HCT116 (cell line): ENCODE measurements at regions not wholly inside any gene's neighbourhood (a gene's known extent, or its start where the extent isn't known, plus 50 kb on each side); places are given as distances from the start of the nearest gene placed in this dataset.

ENCODE experiments used
- ATAC-seq: fragments of 200-7000 bp; cut with Tn5 transposase; 2 replicates; pipeline ENCODE4 v1.9.1; 2020; ENCODE audit warnings: mild to moderate bottlenecking, moderate library complexity
- BruUV-seq: library from RNA; stranded (reverse); fragments of 400-500 nt; replicated peaks from 2 replicates; lab custom pipeline; 2021; lab: Mats Ljungman, UMichigan
- CTCF ChIA-PET: fragments of 300-600 bp; sonication (Branson Sonifier 250); formaldehyde crosslinking; loops from one replicate; lab custom pipeline; 2021; ENCODE audit warnings: antibody characterized with exemption; lab: Charles Lee
- POLR2A ChIA-PET: fragments of 300-600, 350-600 bp; sonication (Branson Sonifier 250); formaldehyde crosslinking; loops from one replicate; lab custom pipeline; 2021; ENCODE audit warnings: antibody characterized with exemption; lab: Charles Lee
- RAD21 ChIA-PET, 2 experiments: fragments of 300-600 bp; sonication (Branson Sonifier 250); formaldehyde crosslinking; loops; one replicate each; lab custom pipeline; 2023; ENCODE audit warnings: low total read pairs in 2 of 2; ENCODE audit not compliant: uncharacterized antibody in 2 of 2, unreplicated experiment in 2 of 2, low non-redundant PET in 1 of 2; lab: Charles Lee
- DNase-seq: peaks from one replicate; pipeline ENCODE4 v3.0.0-alpha.2; 2010; ENCODE audit warnings: low read depth, low spot score
- H2AFZ ChIP-seq: fragments of 200-600 bp; shearing (Covaris generic), sonication (generic); 2 replicates; pipeline ENCODE4 v1.6.1; 2017; ENCODE audit warnings: low read depth, mixed run types, mixed read lengths, antibody characterized with exemption, low read length; ENCODE audit not compliant: poor library complexity, severe bottlenecking
- H3K27ac ChIP-seq: 2 replicates; pipeline ENCODE4 v1.5.1; 2012; ENCODE audit warnings: low read depth, low read length
- H3K27me3 ChIP-seq: fragments of 200-600 bp; sonication (generic); 2 replicates; pipeline ENCODE4 v1.6.1; 2016; ENCODE audit warnings: mixed run types, low read length, mixed read lengths; ENCODE audit not compliant: insufficient read depth
- H3K36me3 ChIP-seq, 2 experiments: fragments of 200-500 bp in 1 of 2; fragments of 200-600 bp in 1 of 2; sonication (Bioruptor generic) in 1 of 2; sonication (generic) in 1 of 2; 2 replicates each; pipeline versions ENCODE4 v1.5.1 to v1.6.1; 2014 to 2016; ENCODE audit warnings: low read length in 2 of 2, inconsistent platforms in 1 of 2, mixed read lengths in 1 of 2, mixed run types in 1 of 2; ENCODE audit not compliant: insufficient read depth in 2 of 2, control insufficient read depth in 1 of 2
- H3K4me1 ChIP-seq, 2 experiments: fragments of 200-600 bp in 1 of 2; sonication (generic) in 1 of 2; 2 replicates each; pipeline versions ENCODE4 v1.5.1 to v1.6.1; 2012 to 2017; ENCODE audit warnings: low read length in 2 of 2, inconsistent platforms in 1 of 2, mild to moderate bottlenecking in 1 of 2, mixed read lengths in 1 of 2, mixed run types in 1 of 2, moderate library complexity in 1 of 2; ENCODE audit not compliant: insufficient read depth in 2 of 2, control insufficient read depth in 1 of 2
- H3K4me2 ChIP-seq: fragments of 200-600 bp; sonication (generic); 2 replicates; pipeline ENCODE4 v1.6.1; 2017; ENCODE audit warnings: mixed run types, low read length, mixed read lengths
- H3K4me3 ChIP-seq, 2 experiments: fragments of 200-600 bp in 1 of 2; sonication (generic) in 1 of 2; replicated peaks in 1 of 2; 2 replicates each; pipeline ENCODE4 v1.5.1; 2011 to 2016; ENCODE audit warnings: low read length in 2 of 2, control low read depth in 1 of 2, low read depth in 1 of 2, mild to moderate bottlenecking in 1 of 2, mixed read lengths in 1 of 2, mixed run types in 1 of 2
- H3K79me2 ChIP-seq: fragments of 200-600 bp; sonication (generic); 2 replicates; pipeline ENCODE4 v1.6.1; 2017; ENCODE audit warnings: mild to moderate bottlenecking, mixed run types, low read length, moderate library complexity, mixed read lengths; ENCODE audit not compliant: insufficient read depth
- H3K9ac ChIP-seq: fragments of 200-600 bp; sonication (generic); 2 replicates; pipeline ENCODE4 v1.6.1; 2016; ENCODE audit warnings: low read length, mixed read lengths
- H3K9me2 ChIP-seq: fragments of 200-600 bp; sonication (generic), shearing (Covaris generic); 2 replicates; pipeline ENCODE4 v1.6.1; 2017; ENCODE audit warnings: mixed run types, mild to moderate bottlenecking, moderate library complexity; ENCODE audit not compliant: insufficient read depth
- H3K9me3 ChIP-seq, 2 experiments: fragments of 200-500 bp in 1 of 2; fragments of 200-600 bp in 1 of 2; sonication (Bioruptor generic) in 1 of 2; sonication (generic) in 1 of 2; 2 replicates each; pipeline ENCODE4 v1.6.1; 2014 to 2017; ENCODE audit warnings: low read length in 2 of 2, mixed read lengths in 2 of 2, inconsistent platforms in 1 of 2, low read depth in 1 of 2, mild to moderate bottlenecking in 1 of 2, mixed run types in 1 of 2, moderate library complexity in 1 of 2; ENCODE audit not compliant: control insufficient read depth in 1 of 2, insufficient read depth in 1 of 2
- H4K20me1 ChIP-seq: fragments of 200-600 bp; sonication (generic), shearing (Covaris generic); 2 replicates; pipeline ENCODE4 v1.6.1; 2017; ENCODE audit warnings: mixed run types, mild to moderate bottlenecking, moderate library complexity; ENCODE audit not compliant: insufficient read depth
- ATF3 ChIP-seq: IDR thresholded peaks from 2 replicates; pipeline ENCODE4 v1.6.1; 2012
- EGR1 ChIP-seq: IDR thresholded peaks from 2 replicates; pipeline ENCODE4 v1.6.1; 2012; ENCODE audit warnings: low read depth
- ELF1 ChIP-seq: IDR thresholded peaks from 2 replicates; pipeline ENCODE4 v1.6.1; 2012; ENCODE audit warnings: low read depth, borderline replicate concordance
- EZH2 ChIP-seq: fragments of 200-600 bp; sonication (generic); IDR thresholded peaks from 2 replicates; pipeline ENCODE4 v1.6.1; 2017; ENCODE audit warnings: antibody characterized with exemption, mixed run types
- EZH2phosphoT487 ChIP-seq: fragments of 200-600 bp; IDR thresholded peaks from 2 replicates; pipeline ENCODE4 v1.6.1; 2018; ENCODE audit warnings: antibody characterized with exemption, borderline replicate concordance
- MAX ChIP-seq: IDR thresholded peaks from 2 replicates; pipeline ENCODE4 v1.6.1; 2012
- POLR2A ChIP-seq: IDR thresholded peaks from 2 replicates; pipeline ENCODE4 v1.7.0; 2011; ENCODE audit warnings: borderline replicate concordance; ENCODE audit not compliant: insufficient read depth, insufficient read length; ENCODE audit errors: extremely low read depth
- ZBTB33 ChIP-seq: IDR thresholded peaks from 2 replicates; pipeline ENCODE4 v1.6.1; 2011; ENCODE audit warnings: mild to moderate bottlenecking, low read length, moderate library complexity; ENCODE audit not compliant: insufficient replicate concordance; ENCODE audit errors: extremely low read depth
- ZFX ChIP-seq: fragments of 450-650 bp; IDR thresholded peaks from 2 replicates; pipeline ENCODE4 v1.6.1; 2017
- ZNF274 ChIP-seq: fragments of 200-500 bp; sonication (Bioruptor generic); IDR thresholded peaks from 2 replicates; pipeline ENCODE4 v1.6.1; 2014; ENCODE audit warnings: mild to moderate bottlenecking, low read depth, low read length, inconsistent platforms
- intact Hi-C: fragments of 100-400 bp; cut with micrococcal nuclease; formaldehyde crosslinking; loops from 2 replicates; pipeline ENCODE4 v1.10.0; 2022

- no TSS peak for BruUV-seq
These were observed 133.9 kb upstream of the RAPGEF2 start for GRCh38 chr4:158968961-158969360.

More at GRCh38 chr4:158968961-158969360, 133.9 kb upstream of the RAPGEF2 start:
- no peaks in the 10 kb centered on the region for H3K27me3 ChIP-seq
- intact Hi-C loops: no loop called here
- CTCF ChIA-PET: no interaction called here
- no peaks in the 10 kb centered on the region for H3K9me3 ChIP-seq
- no peak overlapping the region for H3K27ac ChIP-seq
- no peak for TF ChIP-seq ZBTB33
- TF ChIP-seq EZH2phosphoT487: no peak
- no peak for TF ChIP-seq ATF3
- no peak for TF ChIP-seq ELF1
- no peak for TF ChIP-seq EGR1
- TF ChIP-seq ZFX: no peak
- TF ChIP-seq MAX: no peak
- TF ChIP-seq EZH2: no peak
- no peak for TF ChIP-seq POLR2A
- TF ChIP-seq ZNF274: no peak
- no peaks in the 10 kb centered on the region for H3K79me2 ChIP-seq
- H3K9me2 ChIP-seq: no peaks in the 10 kb centered on the region
- no peaks in the 10 kb centered on the region for H4K20me1 ChIP-seq
- RAD21 ChIA-PET: no interaction called here
- no peak overlapping the region for H2AFZ ChIP-seq
- no peak overlapping the region for H3K9ac ChIP-seq
- no peaks in the 10 kb centered on the region for H3K4me1 ChIP-seq
- POLR2A ChIA-PET: interaction anchor here (0.7 kb wide), 1 partner anchor 28 kb away, joined by 3 read pairs; no protein-coding TSS in a partner anchor
- H3K4me2 ChIP-seq: no peak overlapping the region
- H3K36me3 ChIP-seq: no peaks in the 10 kb centered on the region
- ATAC-seq: no peak
- H3K4me3 ChIP-seq: no peak overlapping the region
- DNase-seq: no peak
